ENCODE measurements at regions not wholly inside any gene's neighbourhood (a gene's known extent, or its start where the extent isn't known, plus 50 kb on each side); places are given as distances from the start of the nearest gene placed in this dataset.

GRCh38 chr16:22675745-22676540 is 138.0 kb upstream of the HS3ST2 start:
- Histone ChIP-seq H3K27ac (ENCODE audit: low read depth, low read length) (no peak overlapping the region), H3K4me1 (ENCODE audit: control insufficient read depth in 2 of 2, insufficient read depth in 2 of 2, low read length in 2 of 2) (no peaks in the 10 kb centered on the region), H3K27me3 (ENCODE audit: control insufficient read depth in 2 of 2, insufficient read depth in 2 of 2, low read length in 2 of 2) (no peaks in the 10 kb centered on the region), H3K36me3 (ENCODE audit: control insufficient read depth in 2 of 3, insufficient read depth in 3 of 3, low read length in 3 of 3) (no peaks in the 10 kb centered on the region), H3K9me3 (ENCODE audit: control insufficient read depth in 2 of 3, low read length in 3 of 3) (no peaks in the 10 kb centered on the region), H3K4me3 (ENCODE audit: low read length) (no peak overlapping the region)
- Mint-ChIP-seq H3K9me3 (no peaks in the 10 kb centered on the region), H3K27me3 (no peaks in the 10 kb centered on the region), H3K4me3 (no peak overlapping the region), H3K27ac (no peak overlapping the region), H3K36me3 (no peaks in the 10 kb centered on the region), H3K4me1 (no peaks in the 10 kb centered on the region)
- ChIA-PET POLR2A (no interaction called here), CTCF (interaction anchor here (0.5 kb wide), 1 partner anchor 22 kb away, joined by 5 read pairs; no protein-coding TSS in a partner anchor)
- ATAC-seq = no peak
- intact Hi-C loops (cut with micrococcal nuclease) = no loop called here
- no peak for DNase-seq

- Mint-ChIP-seq H3K36me3 (no peaks in the 10 kb centered on the region), H3K9me3 (no peaks in the 10 kb centered on the region), H3K4me3 (no peak overlapping the region), H3K27ac (no peak overlapping the region), H3K27me3 (peaks cover 0 to 5% (median under 1%) of the 10 kb centered on the region in 5 donors), H3K4me1 (no peaks in the 10 kb centered on the region)
- Histone ChIP-seq H3K27me3 (ENCODE audit: control insufficient read depth in 2 of 2, insufficient read depth in 2 of 2, low read length in 2 of 2) (no peaks in the 10 kb centered on the region), H3K4me3 (ENCODE audit: low read length) (no peak overlapping the region), H3K9me3 (ENCODE audit: control insufficient read depth in 2 of 3, low read length in 3 of 3) (no peaks in the 10 kb centered on the region), H3K27ac (ENCODE audit: low read depth, low read length) (no peak overlapping the region), H3K4me1 (ENCODE audit: control insufficient read depth in 2 of 2, insufficient read depth in 2 of 2, low read length in 2 of 2) (no peaks in the 10 kb centered on the region), H3K36me3 (ENCODE audit: control insufficient read depth in 2 of 3, insufficient read depth in 3 of 3, low read length in 3 of 3) (no peaks in the 10 kb centered on the region)
- intact Hi-C loops (cut with micrococcal nuclease) = no loop called here
- CTCF ChIA-PET = no interaction called here
- DNase-seq (no peak), ATAC-seq (no peak)
- POLR2A ChIA-PET = no interaction called here
These were observed 136.7 kb upstream of the HS3ST2 start for GRCh38 chr16:22677024-22677830.

- no peak overlapping the region for H3K4me3 Mint-ChIP-seq
- Histone ChIP-seq H3K9me3 (ENCODE audit: control insufficient read depth in 2 of 3, low read length in 3 of 3) (no peaks in the 10 kb centered on the region), H3K36me3 (ENCODE audit: control insufficient read depth in 2 of 3, insufficient read depth in 3 of 3, low read length in 3 of 3) (no peaks in the 10 kb centered on the region), H3K4me1 (ENCODE audit: control insufficient read depth in 2 of 2, insufficient read depth in 2 of 2, low read length in 2 of 2) (no peaks in the 10 kb centered on the region), H3K27ac (ENCODE audit: low read depth, low read length) (no peak overlapping the region), H3K4me3 (ENCODE audit: low read length) (no peak overlapping the region), H3K27me3 (ENCODE audit: control insufficient read depth in 2 of 2, insufficient read depth in 2 of 2, low read length in 2 of 2) (no peaks in the 10 kb centered on the region)
- no peaks in the 10 kb centered on the region for H3K4me1 Mint-ChIP-seq
- H3K27me3 Mint-ChIP-seq = peaks cover 0 to 14% (median 8%) of the 10 kb centered on the region in 5 donors
- no peak for ATAC-seq
- H3K36me3 Mint-ChIP-seq = no peaks in the 10 kb centered on the region
- ChIA-PET POLR2A (no interaction called here), CTCF (no interaction called here)
- DNase-seq = no peak
- intact Hi-C loops (cut with micrococcal nuclease) = no loop called here
- no peak overlapping the region for H3K27ac Mint-ChIP-seq
- no peaks in the 10 kb centered on the region for H3K9me3 Mint-ChIP-seq
These were observed 135.7 kb upstream of the HS3ST2 start for GRCh38 chr16:22678311-22678710.

GRCh38 chr16:22681554-22682291 is 132.2 kb upstream of the HS3ST2 start:
- peaks cover 9 to 27% (median 16%) of the 10 kb centered on the region in 5 donors for H3K27me3 Mint-ChIP-seq
- H3K4me3 Mint-ChIP-seq = no peak overlapping the region
- peaks cover 0 to under 1% (median 0%) of the 10 kb centered on the region in 3 experiments for H3K9me3 ChIP-seq (ENCODE audit: control insufficient read depth in 2 of 3, low read length in 3 of 3)
- DNase-seq (no peak), ATAC-seq (no peak)
- CTCF ChIA-PET = no interaction called here
- no peaks in the 10 kb centered on the region for H3K4me1 ChIP-seq (ENCODE audit: control insufficient read depth in 2 of 2, insufficient read depth in 2 of 2, low read length in 2 of 2)
- peaks cover 0 to 7% (median 2%) of the 10 kb centered on the region in 11 donors for H3K9me3 Mint-ChIP-seq
- intact Hi-C loops (cut with micrococcal nuclease) = no loop called here
- POLR2A ChIA-PET = no interaction called here
- no peak overlapping the region for H3K27ac Mint-ChIP-seq
- peaks cover 0 to 4% (median 0%) of the 10 kb centered on the region in 5 donors for H3K36me3 Mint-ChIP-seq
- peaks cover 0 to 7% (median 5%) of the 10 kb centered on the region in 7 donors for H3K4me1 Mint-ChIP-seq
- no peak overlapping the region for H3K27ac ChIP-seq (ENCODE audit: low read depth, low read length)
- H3K36me3 ChIP-seq (ENCODE audit: control insufficient read depth in 2 of 3, insufficient read depth in 3 of 3, low read length in 3 of 3) = no peaks in the 10 kb centered on the region
- H3K4me3 ChIP-seq (ENCODE audit: low read length) = no peak overlapping the region
- no peaks in the 10 kb centered on the region for H3K27me3 ChIP-seq (ENCODE audit: control insufficient read depth in 2 of 2, insufficient read depth in 2 of 2, low read length in 2 of 2)

GRCh38 chr16:22683258-22683657 is 130.7 kb upstream of the HS3ST2 start:
- Mint-ChIP-seq H3K4me1 (peaks cover 0 to 7% (median 5%) of the 10 kb centered on the region in 7 donors), H3K9me3 (peaks cover 0 to 18% (median 7%) of the 10 kb centered on the region in 11 donors), H3K27me3 (peaks cover 9 to 27% (median 16%) of the 10 kb centered on the region in 5 donors), H3K27ac (no peak overlapping the region), H3K36me3 (peaks cover 0 to 8% (median 2%) of the 10 kb centered on the region in 5 donors), H3K4me3 (no peak overlapping the region)
- H3K27me3 ChIP-seq (ENCODE audit: control insufficient read depth in 2 of 2, insufficient read depth in 2 of 2, low read length in 2 of 2) = no peaks in the 10 kb centered on the region
- H3K9me3 ChIP-seq (ENCODE audit: control insufficient read depth in 2 of 3, low read length in 3 of 3) = peaks cover 0 to 9% (median 0%) of the 10 kb centered on the region in 3 experiments
- ChIA-PET POLR2A (no interaction called here), CTCF (interaction anchor here (0.6 kb wide), 1 partner anchor 32 kb away, joined by 3 read pairs; no protein-coding TSS in a partner anchor)
- DNase-seq = no peak
- H3K4me3 ChIP-seq (ENCODE audit: low read length) = no peak overlapping the region
- H3K4me1 ChIP-seq (ENCODE audit: control insufficient read depth in 2 of 2, insufficient read depth in 2 of 2, low read length in 2 of 2) = no peaks in the 10 kb centered on the region
- no peaks in the 10 kb centered on the region for H3K36me3 ChIP-seq (ENCODE audit: control insufficient read depth in 2 of 3, insufficient read depth in 3 of 3, low read length in 3 of 3)
- no peak for ATAC-seq
- H3K27ac ChIP-seq (ENCODE audit: low read depth, low read length) = no peak overlapping the region
- intact Hi-C loops (cut with micrococcal nuclease) = no loop called here

- POLR2A ChIA-PET = no interaction called here
- intact Hi-C loops (cut with micrococcal nuclease) = no loop called here
These were observed 130.0 kb upstream of the HS3ST2 start for GRCh38 chr16:22683730-22684573.

More at GRCh38 chr16:22683730-22684573, 130.0 kb upstream of the HS3ST2 start:
- Histone ChIP-seq H3K36me3 (ENCODE audit: control insufficient read depth in 2 of 3, insufficient read depth in 3 of 3, low read length in 3 of 3) (no peaks in the 10 kb centered on the region), H3K9me3 (ENCODE audit: control insufficient read depth in 2 of 3, low read length in 3 of 3) (peaks cover 0 to 9% (median 0%) of the 10 kb centered on the region in 3 experiments), H3K27ac (ENCODE audit: low read depth, low read length) (no peak overlapping the region), H3K4me3 (ENCODE audit: low read length) (no peak overlapping the region), H3K4me1 (ENCODE audit: control insufficient read depth in 2 of 2, insufficient read depth in 2 of 2, low read length in 2 of 2) (no peaks in the 10 kb centered on the region), H3K27me3 (ENCODE audit: control insufficient read depth in 2 of 2, insufficient read depth in 2 of 2, low read length in 2 of 2) (no peaks in the 10 kb centered on the region)
- Mint-ChIP-seq H3K9me3 (peaks cover 0 to 18% (median 7%) of the 10 kb centered on the region in 11 donors), H3K27ac (no peak overlapping the region), H3K27me3 (peaks cover 9 to 27% (median 16%) of the 10 kb centered on the region in 5 donors), H3K4me3 (no peak overlapping the region), H3K36me3 (peaks cover 0 to 8% (median 2%) of the 10 kb centered on the region in 5 donors), H3K4me1 (peaks cover 0 to 7% (median 5%) of the 10 kb centered on the region in 7 donors)
- no peak for DNase-seq
- CTCF ChIA-PET = no interaction called here
- ATAC-seq = no peak

Data from naive thymus-derived CD4-positive, alpha-beta T cell (primary cell).